Lower lobe of right lung (tissue), 2 donors: ENCODE measurements at regions not wholly inside any gene's neighbourhood (a gene's known extent, or its start where the extent isn't known, plus 50 kb on each side); places are given as distances from the start of the nearest gene placed in this dataset.
"Not testable (repeated sequence)": the region's sequence is repeated elsewhere in the genome, so short reads cannot be mapped to it uniquely, and the experiment has no call there.

Experiments used
- ATAC-seq, 2 donors: fragments of 200-7000 bp; cut with Tn5 transposase; one replicate each; pipeline ENCODE4 v1.9.1; 2020 to 2022; ENCODE audit warnings: mild to moderate bottlenecking in 2 of 2, moderate library complexity in 2 of 2
- DNase-seq: peaks from one replicate; pipeline ENCODE4 v3.0.0-alpha.2; 2020
- H3K27ac ChIP-seq: fragments of 200-600 bp; one replicate; pipeline ENCODE4 v1.8.0; 2022
- H3K27me3 ChIP-seq: fragments of 200-600 bp; one replicate; pipeline ENCODE4 v1.8.0; 2022; ENCODE audit warnings: low read depth
- H3K36me3 ChIP-seq: fragments of 200-600 bp; one replicate; pipeline ENCODE4 v1.8.0; 2022; ENCODE audit warnings: mild to moderate bottlenecking
- H3K4me1 ChIP-seq: fragments of 200-600 bp; one replicate; pipeline ENCODE4 v1.8.0; 2022
- H3K4me3 ChIP-seq: fragments of 200-600 bp; one replicate; pipeline ENCODE4 v1.8.0; 2022; ENCODE audit warnings: mild to moderate bottlenecking
- H3K9me3 ChIP-seq: fragments of 200-600 bp; one replicate; pipeline ENCODE4 v1.8.0; 2022
- CTCF ChIP-seq: fragments of 200-600 bp; IDR thresholded peaks from one replicate; pipeline ENCODE4 v1.8.0; 2022; ENCODE audit warnings: antibody characterized with exemption, mild to moderate bottlenecking
- intact Hi-C: fragments of 100-400 bp; cut with DNase I; formaldehyde crosslinking; loops from one replicate; pipeline ENCODE4 v1.11.0; 2022
- donor health status: DM: no; HTN: yes; CAD: no; lungs with severe emphysema.

DNA sequence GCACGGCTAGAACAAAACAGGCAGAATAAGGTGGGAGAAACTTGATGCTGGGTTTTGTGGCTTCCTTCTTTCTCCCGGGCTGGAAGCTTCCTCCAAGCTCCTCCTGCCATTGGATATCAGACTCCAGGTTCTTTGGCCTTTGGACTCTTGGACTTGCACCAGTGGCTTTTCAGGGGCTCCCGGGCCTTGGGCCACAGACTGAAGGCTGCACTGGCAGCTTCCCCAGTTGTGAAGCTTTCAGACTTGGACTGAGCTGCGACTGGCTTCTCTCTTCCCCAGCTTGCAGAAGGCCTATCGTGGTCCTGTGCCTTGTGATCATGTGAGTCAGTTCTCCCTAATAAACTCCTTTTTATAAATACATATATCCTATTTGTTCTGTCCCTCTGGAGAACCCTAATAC is 364.4 kb downstream of the DNAH5 start:
- ATAC-seq (no peak), DNase-seq (no peak)
- Histone ChIP-seq H3K36me3 (no peaks in the 10 kb centered on the region), H3K27me3 (no peaks in the 10 kb centered on the region), H3K9me3 (no peaks in the 10 kb centered on the region), H3K4me3 (no peak overlapping the region), H3K4me1 (no peaks in the 10 kb centered on the region), H3K27ac (no peak overlapping the region)
- TF ChIP-seq CTCF, result no peak
- intact Hi-C loops, result no loop called here

DNA sequence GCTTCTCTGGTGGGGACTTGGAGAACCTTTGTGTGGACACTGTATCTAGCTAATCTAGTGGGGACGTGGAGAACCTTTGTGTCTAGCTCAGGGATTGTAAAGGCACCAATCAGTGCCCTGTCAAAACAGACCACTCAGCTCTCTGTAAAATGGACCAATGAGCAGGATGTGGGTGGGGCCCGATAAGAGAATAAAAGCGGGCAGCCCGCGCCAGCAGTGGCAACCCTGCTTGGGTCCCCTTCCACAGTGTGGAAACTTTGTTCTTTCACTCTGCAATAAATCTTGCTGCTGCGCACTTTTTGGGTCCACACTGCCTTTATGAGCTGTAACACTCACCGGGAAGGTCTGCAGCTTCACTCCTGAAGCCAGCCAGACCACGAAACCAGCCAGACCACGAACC is 365.4 kb downstream of the DNAH5 start:
- H3K4me1 ChIP-seq, H3K36me3 ChIP-seq, ATAC-seq, H3K27me3 ChIP-seq, intact Hi-C loops, DNase-seq, H3K27ac ChIP-seq, H3K9me3 ChIP-seq, H3K4me3 ChIP-seq: not testable (repeated sequence)

DNA sequence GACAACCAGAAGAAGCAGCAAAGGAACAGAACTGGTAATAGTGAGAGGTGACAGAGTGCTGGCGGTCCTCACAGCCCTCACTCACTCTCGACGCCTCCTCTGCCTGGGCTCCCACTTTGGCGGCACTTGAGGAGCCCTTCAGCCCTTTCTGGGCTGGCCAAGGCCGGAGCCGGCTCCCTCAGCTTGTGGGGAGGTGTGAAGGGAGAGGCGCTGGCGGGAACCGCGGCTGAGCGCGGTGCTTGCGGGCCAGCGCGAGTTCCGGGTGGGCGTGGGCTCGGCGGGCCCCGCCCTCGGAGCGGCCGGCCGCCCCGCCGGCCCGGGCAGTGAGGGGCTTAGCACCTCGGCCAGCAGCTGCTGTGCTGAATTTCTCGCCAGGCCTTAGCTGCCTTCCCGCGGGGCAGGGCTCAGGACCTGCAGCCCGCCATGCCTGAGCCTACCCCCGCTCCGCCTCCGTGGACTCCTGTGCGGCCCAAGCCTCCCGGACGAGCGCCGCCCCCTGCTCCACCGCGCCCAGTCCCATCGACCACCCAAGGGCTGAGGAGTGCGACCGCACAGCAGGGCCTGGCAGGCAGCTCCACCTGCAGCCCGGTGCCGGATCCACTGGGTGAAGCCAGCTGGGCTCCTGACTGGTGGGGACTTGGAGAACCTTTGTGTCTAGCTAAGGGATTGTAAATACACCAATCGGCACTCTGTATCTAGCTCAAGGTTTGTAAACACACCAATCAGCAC is 366.0 kb downstream of the DNAH5 start:
- ATAC-seq, H3K27me3 ChIP-seq: not testable (repeated sequence)

GRCh38 chr5:13574574-13574973 is 369.9 kb downstream of the DNAH5 start:
- no peak for ATAC-seq
- Histone ChIP-seq H3K9me3 (no peaks in the 10 kb centered on the region), H3K27me3 (no peaks in the 10 kb centered on the region), H3K36me3 (no peaks in the 10 kb centered on the region), H3K27ac (no peak overlapping the region), H3K4me1 (no peaks in the 10 kb centered on the region), H3K4me3 (no peak overlapping the region)
- no peak for TF ChIP-seq CTCF
- DNase-seq, result no peak
- intact Hi-C loops, result no loop called here

More for the DNA sequence above, 366.0 kb downstream of the DNAH5 start:
- intact Hi-C loops, H3K9me3 ChIP-seq, H3K36me3 ChIP-seq, H3K4me1 ChIP-seq, H3K27ac ChIP-seq, H3K4me3 ChIP-seq: not testable (repeated sequence)
- DNase-seq, result peak; percentile 28

DNA sequence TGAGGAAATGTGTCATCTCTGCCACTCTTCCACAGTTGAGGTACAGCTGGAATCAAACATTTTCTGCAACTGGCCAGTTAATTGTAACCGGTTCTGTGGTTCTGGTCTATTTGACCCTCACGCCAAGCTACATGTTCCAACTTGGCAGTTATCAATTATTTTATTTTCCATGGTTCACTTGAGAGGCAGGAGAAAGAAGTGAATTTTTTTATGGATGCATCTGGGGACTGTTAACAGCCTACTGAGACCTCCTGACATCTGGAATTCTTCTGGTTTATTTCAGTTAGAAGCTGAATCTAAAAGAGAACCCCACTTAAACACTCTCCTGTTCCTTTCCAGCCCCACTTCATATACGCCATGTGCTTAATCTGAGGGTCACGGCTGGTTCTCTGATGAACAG is 372.3 kb downstream of the DNAH5 start:
- ATAC-seq, result no peak
- no peak overlapping the region for H3K27ac ChIP-seq
- no peaks in the 10 kb centered on the region for H3K9me3 ChIP-seq
- intact Hi-C loops, result no loop called here
- H3K4me1 ChIP-seq, result no peaks in the 10 kb centered on the region
- H3K4me3 ChIP-seq, result no peak overlapping the region
- no peaks in the 10 kb centered on the region for H3K27me3 ChIP-seq
- no peaks in the 10 kb centered on the region for H3K36me3 ChIP-seq
- no peak for TF ChIP-seq CTCF
- no peak for DNase-seq

GRCh38 chr5:13569090-13569715 is 375.3 kb downstream of the DNAH5 start:
- H3K9me3 ChIP-seq, result no peaks in the 10 kb centered on the region
- H3K27ac ChIP-seq, result no peak overlapping the region
- ATAC-seq (no peak), DNase-seq (no peak)
- no peaks in the 10 kb centered on the region for H3K4me1 ChIP-seq
- no peaks in the 10 kb centered on the region for H3K36me3 ChIP-seq
- TF ChIP-seq CTCF, result no peak
- intact Hi-C loops, result no loop called here
- H3K4me3 ChIP-seq, result no peak overlapping the region
- H3K27me3 ChIP-seq, result no peaks in the 10 kb centered on the region
